HG03025 (cell line): ENCODE measurements at regions not wholly inside any gene's neighbourhood (a gene's known extent, or its start where the extent isn't known, plus 50 kb on each side); places are given as distances from the start of the nearest gene placed in this dataset.
A peak's percentile ranks its signal among the peaks of the same experiment; 100 is the strongest.
"Not testable (repeated sequence)": the region's sequence is repeated elsewhere in the genome, so short reads cannot be mapped to it uniquely, and the experiment has no call there.

Source experiments
- ATAC-seq: cut with Tn5 transposase; IDR thresholded peaks from one replicate; pipeline ENCODE4 v1.9.1; 2021; ENCODE audit warnings: mild to moderate bottlenecking, moderate library complexity; ENCODE audit not compliant: unreplicated experiment, low FRiP score

GRCh38 chr11:56883371-56883987 lies 105.2 kb upstream of the OR5AK2 start:
- no peak for ATAC-seq

GRCh38 chr11:56876621-56877275 lies 112.0 kb upstream of the OR5AK2 start:
- ATAC-seq = no peak

- no peak for ATAC-seq
These were observed 106.7 kb upstream of the OR9G4 start for GRCh38 chr11:56855217-56855616.

- no peak for ATAC-seq
These were observed 103.6 kb upstream of the OR9G4 start for GRCh38 chr11:56852131-56852530.

GRCh38 chr11:56849852-56850251 lies 101.4 kb upstream of the OR9G4 start:
- no peak for ATAC-seq

- no peak for ATAC-seq
These were observed 100.8 kb upstream of the OR9G4 start for GRCh38 chr11:56849250-56849649.

GRCh38 chr11:56848141-56848809 lies 99.8 kb upstream of the OR9G4 start:
- no peak for ATAC-seq

GRCh38 chr11:56846631-56847576 lies 98.4 kb upstream of the OR9G4 start:
- no peak for ATAC-seq

GRCh38 chr11:56845121-56845732 lies 96.7 kb upstream of the OR9G4 start:
- no peak for ATAC-seq

GRCh38 chr11:56843816-56844215 lies 95.3 kb upstream of the OR9G4 start:
- no peak for ATAC-seq

GRCh38 chr11:56842814-56843794 lies 94.6 kb upstream of the OR9G4 start:
- no peak for ATAC-seq

- peak; percentile 51 for ATAC-seq
These were observed 92.8 kb upstream of the OR9G4 start for GRCh38 chr11:56841210-56841810.

- ATAC-seq = not testable (repeated sequence)
These were observed 78.9 kb upstream of the OR9G4 start for GRCh38 chr11:56827357-56827756.

- no peak for ATAC-seq
These were observed 71.4 kb upstream of the OR9G4 start for GRCh38 chr11:56819916-56820315.

- no peak for ATAC-seq
These were observed 69.2 kb upstream of the OR9G4 start for GRCh38 chr11:56817661-56818060.

- no peak for ATAC-seq
These were observed 67.8 kb upstream of the OR9G4 start for GRCh38 chr11:56816259-56816658.

GRCh38 chr11:56808326-56808725 lies 59.8 kb upstream of the OR9G4 start:
- ATAC-seq = no peak

- no peak for ATAC-seq
These were observed 51.3 kb upstream of the OR9G4 start for GRCh38 chr11:56799691-56800210.
